Trophoblast cell (in vitro differentiated cells and primary cell): ENCODE measurements at regions not wholly inside any gene's neighbourhood (a gene's known extent, or its start where the extent isn't known, plus 50 kb on each side); places are given as distances from the start of the nearest gene placed in this dataset.

Source experiments
- DNase-seq, 2 donors: peaks; one replicate each; pipeline ENCODE4 v3.0.0-alpha.2; 2016
- H2AFZ ChIP-seq: 2 replicates; pipeline ENCODE4 v1.6.1; 2013; ENCODE audit warnings: low read length, moderate library complexity, mild to moderate bottlenecking; ENCODE audit not compliant: insufficient read depth, poor library complexity
- H2AK5ac ChIP-seq: 2 replicates; pipeline ENCODE4 v1.6.1; 2013; ENCODE audit warnings: mild to moderate bottlenecking, low read length
- H2BK120ac ChIP-seq: 2 replicates; pipeline ENCODE4 v1.6.1; 2013; ENCODE audit warnings: low read length, mild to moderate bottlenecking, moderate library complexity; ENCODE audit not compliant: insufficient read depth, poor library complexity
- H2BK12ac ChIP-seq: 2 replicates; pipeline ENCODE4 v1.6.1; 2013; ENCODE audit warnings: mild to moderate bottlenecking, low read length, moderate library complexity
- H2BK5ac ChIP-seq: 2 replicates; pipeline ENCODE4 v1.6.1; 2013; ENCODE audit warnings: low read length, low read depth, moderate library complexity, mild to moderate bottlenecking; ENCODE audit not compliant: poor library complexity
- H3K14ac ChIP-seq: 2 replicates; pipeline ENCODE4 v1.6.1; 2013; ENCODE audit warnings: mild to moderate bottlenecking, low read length
- H3K18ac ChIP-seq: 2 replicates; pipeline ENCODE4 v1.6.1; 2013; ENCODE audit warnings: mild to moderate bottlenecking, low read length
- H3K23ac ChIP-seq: 2 replicates; pipeline ENCODE4 v1.6.1; 2013; ENCODE audit warnings: low read length
- H3K27ac ChIP-seq: 2 replicates; pipeline ENCODE4 v1.5.1; 2013; ENCODE audit warnings: low read depth, mild to moderate bottlenecking, inconsistent platforms, low read length, moderate library complexity
- H3K27me3 ChIP-seq: 2 replicates; pipeline ENCODE4 v1.6.1; 2013; ENCODE audit warnings: inconsistent platforms, mild to moderate bottlenecking, low read length, moderate library complexity; ENCODE audit not compliant: insufficient read depth
- H3K36me3 ChIP-seq, 2 experiments: 1 replicate in 1 of 2; 2 replicates in 1 of 2; pipeline ENCODE4 v1.6.1; 2013; ENCODE audit warnings: low read length in 2 of 2, mild to moderate bottlenecking in 2 of 2, moderate library complexity in 1 of 2; ENCODE audit not compliant: insufficient read depth in 2 of 2, control insufficient read depth in 1 of 2
- H3K4ac ChIP-seq: 2 replicates; pipeline ENCODE4 v1.6.1; 2013; ENCODE audit warnings: low read depth, mild to moderate bottlenecking, low read length, moderate library complexity
- H3K4me1 ChIP-seq, 2 experiments: 1 replicate in 1 of 2; 2 replicates in 1 of 2; pipeline ENCODE4 v1.6.1; 2013; ENCODE audit warnings: low read length in 2 of 2, mild to moderate bottlenecking in 2 of 2, moderate library complexity in 1 of 2; ENCODE audit not compliant: insufficient read depth in 2 of 2, control insufficient read depth in 1 of 2
- H3K4me2 ChIP-seq: 2 replicates; pipeline ENCODE4 v1.6.1; 2013; ENCODE audit warnings: inconsistent platforms, mild to moderate bottlenecking, low read length, moderate library complexity
- H3K4me3 ChIP-seq: 2 replicates; pipeline ENCODE4 v1.5.1; 2013; ENCODE audit warnings: mild to moderate bottlenecking, low read depth, low read length, inconsistent platforms
- H3K79me1 ChIP-seq: one replicate; pipeline ENCODE4 v1.6.1; 2013; ENCODE audit warnings: low read length
- H3K79me2 ChIP-seq: 2 replicates; pipeline ENCODE4 v1.6.1; 2013; ENCODE audit warnings: low read length, mild to moderate bottlenecking; ENCODE audit not compliant: control insufficient read depth, insufficient read depth, poor library complexity
- H3K9ac ChIP-seq: 2 replicates; pipeline ENCODE4 v1.6.1; 2013; ENCODE audit warnings: mild to moderate bottlenecking, low read length
- H3K9me3 ChIP-seq: 2 replicates; pipeline ENCODE4 v1.6.1; 2013; ENCODE audit warnings: low read depth, mild to moderate bottlenecking, control low read depth, inconsistent platforms, low read length; ENCODE audit not compliant: insufficient read depth
- H4K12ac ChIP-seq: 2 replicates; pipeline ENCODE4 v1.6.1; 2013; ENCODE audit warnings: low read depth, mild to moderate bottlenecking, low read length, moderate library complexity
- H4K8ac ChIP-seq: 2 replicates; pipeline ENCODE4 v1.6.1; 2013; ENCODE audit warnings: low read depth, mild to moderate bottlenecking, low read length, moderate library complexity
- H4K91ac ChIP-seq: one replicate; pipeline ENCODE4 v1.6.1; 2013; ENCODE audit warnings: low read depth, mild to moderate bottlenecking, low read length, moderate library complexity
- WGBS: extraction: QIAGEN DNeasy Blood & Tissue Kit; methylation state at CpG from one replicate; pipeline ENCODE4 v1.1.7; 2013; ENCODE audit warnings: missing lambda C conversion rate; ENCODE audit not compliant: insufficient read length, insufficient coverage; ENCODE audit errors: extremely low coverage; 5-methylcytosine and 5-hydroxymethylcytosine counted together

DNA sequence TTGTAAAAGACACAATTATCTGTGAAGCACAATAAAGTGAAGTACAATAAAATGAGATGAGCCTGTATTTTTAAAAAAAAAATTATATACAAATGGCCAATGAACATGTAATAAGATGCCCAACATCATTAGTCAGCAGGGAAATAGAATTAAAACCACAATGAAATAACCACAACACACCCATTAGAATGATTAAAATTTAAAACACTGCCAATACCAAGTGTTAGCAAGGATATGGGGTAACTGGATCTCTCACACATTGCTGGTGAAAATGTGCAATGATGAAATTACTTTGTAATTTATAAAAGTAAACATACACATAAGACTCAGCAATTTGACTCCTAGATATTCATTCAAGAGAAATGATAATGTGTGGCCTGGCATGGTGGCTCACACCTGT, 62.8 kb downstream of the SHOC1 start:
- Histone ChIP-seq H4K91ac (no peak overlapping the region), H3K18ac (no peak overlapping the region), H3K4me1 (no peaks in the 10 kb centered on the region), H3K4ac (no peak overlapping the region), H3K36me3 (no peaks in the 10 kb centered on the region), H2BK5ac (no peak overlapping the region), H2BK12ac (no peak overlapping the region), H3K27me3 (no peaks in the 10 kb centered on the region), H2BK120ac (no peak overlapping the region), H3K23ac (no peak overlapping the region), H3K14ac (no peak overlapping the region), H3K79me1 (no peaks in the 10 kb centered on the region), H3K9me3 (no peaks in the 10 kb centered on the region), H4K12ac (no peak overlapping the region), H2AFZ (no peak overlapping the region), H3K27ac (no peak overlapping the region), H3K79me2 (no peaks in the 10 kb centered on the region), H4K8ac (no peak overlapping the region), H3K4me2 (no peak overlapping the region), H3K4me3 (no peak overlapping the region), H2AK5ac (no peak overlapping the region), H3K9ac (no peak overlapping the region)
- DNase-seq = no peak

DNA sequence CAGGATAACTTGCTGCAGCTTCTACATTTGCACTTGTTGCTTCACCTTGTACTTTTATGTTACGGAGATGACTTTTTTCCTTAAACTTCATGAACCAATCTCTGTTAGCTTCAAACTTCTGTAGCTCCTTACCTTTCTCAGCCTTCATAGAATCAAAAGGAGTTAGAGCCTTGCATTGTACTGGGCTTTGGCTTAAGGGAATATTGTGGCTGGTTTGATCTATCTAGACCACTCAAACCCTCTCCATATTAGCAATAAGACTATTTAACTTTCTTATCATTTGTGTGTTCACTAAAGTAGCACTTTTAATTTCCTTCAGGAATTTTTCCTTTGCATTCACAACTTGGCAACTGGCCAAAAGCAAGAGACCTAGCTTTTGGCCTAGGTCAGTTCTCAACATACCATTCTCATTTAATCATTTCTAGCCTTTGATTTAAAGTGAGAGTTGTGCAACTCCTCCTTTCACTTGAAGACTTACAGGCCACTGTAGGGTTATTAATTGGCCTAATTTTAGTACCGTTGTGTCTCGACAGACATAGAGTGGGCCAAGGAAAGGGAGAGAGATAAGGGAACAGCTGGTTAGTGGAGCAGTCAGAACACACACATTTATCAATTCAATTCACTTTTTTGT, 63.7 kb downstream of the SHOC1 start:
- Histone ChIP-seq H3K79me1 (no peaks in the 10 kb centered on the region), H2BK12ac (no peak overlapping the region), H2BK5ac (no peak overlapping the region), H3K36me3 (no peaks in the 10 kb centered on the region), H3K14ac (no peak overlapping the region), H3K4me2 (no peak overlapping the region), H2AK5ac (no peak overlapping the region), H3K79me2 (no peaks in the 10 kb centered on the region), H3K9me3 (no peaks in the 10 kb centered on the region), H3K9ac (no peak overlapping the region), H3K27ac (no peak overlapping the region), H3K23ac (no peak overlapping the region), H3K4me3 (no peak overlapping the region), H3K4ac (no peak overlapping the region), H2AFZ (no peak overlapping the region), H4K12ac (no peak overlapping the region), H3K4me1 (no peaks in the 10 kb centered on the region), H3K27me3 (no peaks in the 10 kb centered on the region), H4K91ac (no peak overlapping the region), H2BK120ac (no peak overlapping the region), H3K18ac (no peak overlapping the region), H4K8ac (no peak overlapping the region)
- DNase-seq = peak; percentile 3 to 60
- no CpG with 5 or more reads among the region's 3 CpGs for WGBS

- no peak overlapping the region for H3K4ac ChIP-seq
- no peaks in the 10 kb centered on the region for H3K79me2 ChIP-seq
- no peaks in the 10 kb centered on the region for H3K9me3 ChIP-seq
- H3K4me2 ChIP-seq = no peak overlapping the region
- H3K4me1 ChIP-seq = no peaks in the 10 kb centered on the region
- no peak overlapping the region for H4K12ac ChIP-seq
- H2BK5ac ChIP-seq = no peak overlapping the region
- no peaks in the 10 kb centered on the region for H3K79me1 ChIP-seq
- no peak overlapping the region for H3K27ac ChIP-seq
- H3K4me3 ChIP-seq = no peak overlapping the region
- no peak overlapping the region for H3K14ac ChIP-seq
- H2BK12ac ChIP-seq = no peak overlapping the region
- no peak overlapping the region for H4K8ac ChIP-seq
- H3K18ac ChIP-seq = no peak overlapping the region
- no CpG with 5 or more reads among the region's 2 CpGs for WGBS
- H3K27me3 ChIP-seq = no peaks in the 10 kb centered on the region
- no peak overlapping the region for H3K9ac ChIP-seq
- no peak overlapping the region for H3K23ac ChIP-seq
- H2AK5ac ChIP-seq = no peak overlapping the region
- no peak overlapping the region for H2AFZ ChIP-seq
- DNase-seq = peak in 1 of 2 donors; percentile 14
- no peaks in the 10 kb centered on the region for H3K36me3 ChIP-seq
- no peak overlapping the region for H4K91ac ChIP-seq
- H2BK120ac ChIP-seq = no peak overlapping the region
Observed at GRCh38 chr9:111728617-111729366, 65.9 kb downstream of the SHOC1 start.

DNA sequence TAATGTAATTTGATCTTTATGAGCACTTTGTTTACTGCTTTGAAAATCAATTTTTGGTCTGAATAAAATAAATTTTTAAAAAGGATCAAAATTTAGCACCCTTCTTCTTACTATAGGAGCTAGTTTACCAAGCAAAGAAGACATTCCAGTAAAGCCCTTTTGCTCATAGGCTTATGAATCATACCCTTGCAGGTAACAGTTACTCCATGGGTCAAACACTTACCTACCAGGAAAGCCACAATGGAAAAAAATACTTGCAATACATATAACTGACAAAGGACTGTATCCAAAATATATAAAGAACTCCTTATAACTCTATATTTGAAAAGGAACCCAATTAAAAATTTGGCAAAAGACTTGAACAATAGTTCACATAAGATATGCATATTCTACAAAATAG, 66.6 kb downstream of the SHOC1 start:
- Histone ChIP-seq H3K14ac (no peak overlapping the region), H3K4me3 (no peak overlapping the region), H3K4me2 (no peak overlapping the region), H2AFZ (no peak overlapping the region), H3K27me3 (no peaks in the 10 kb centered on the region), H3K79me2 (no peaks in the 10 kb centered on the region), H3K36me3 (no peaks in the 10 kb centered on the region), H3K27ac (no peak overlapping the region), H2BK120ac (no peak overlapping the region), H3K9ac (no peak overlapping the region), H3K18ac (no peak overlapping the region), H4K8ac (no peak overlapping the region), H4K12ac (no peak overlapping the region), H2BK12ac (no peak overlapping the region), H3K9me3 (no peaks in the 10 kb centered on the region), H3K79me1 (no peaks in the 10 kb centered on the region), H3K4me1 (no peaks in the 10 kb centered on the region), H3K23ac (no peak overlapping the region), H2AK5ac (no peak overlapping the region), H3K4ac (no peak overlapping the region), H4K91ac (no peak overlapping the region), H2BK5ac (no peak overlapping the region)
- no peak for DNase-seq
